NCI-H774 (cell line): ENCODE measurements at regions not wholly inside any gene's neighbourhood (a gene's known extent, or its start where the extent isn't known, plus 50 kb on each side); places are given as distances from the start of the nearest gene placed in this dataset.
A peak's percentile ranks its signal among the peaks of the same experiment; 100 is the strongest.

Experiments used
- DNase-seq: peaks from one replicate; lab custom pipeline; 2025; lab: John Stamatoyannopoulos, UW

- DNase-seq, result no peak
Observed at GRCh38 chr22:27566602-27567001, 235.0 kb downstream of the MN1 start.

GRCh38 chr22:27568265-27568664, 233.3 kb downstream of the MN1 start:
- no peak for DNase-seq

GRCh38 chr22:27571463-27572277, 229.9 kb downstream of the MN1 start:
- DNase-seq, result no peak

- DNase-seq, result no peak
Observed at GRCh38 chr22:27572278-27572666, 229.3 kb downstream of the MN1 start.

- no peak for DNase-seq
Observed at GRCh38 chr22:27573280-27574001, 228.1 kb downstream of the MN1 start.

- no peak for DNase-seq
Observed at GRCh38 chr22:27574002-27574366, 227.6 kb downstream of the MN1 start.

- DNase-seq, result no peak
Observed at GRCh38 chr22:27574651-27575050, 226.9 kb downstream of the MN1 start.

GRCh38 chr22:27575348-27575747, 226.2 kb downstream of the MN1 start:
- no peak for DNase-seq

GRCh38 chr22:27576413-27576812, 225.1 kb downstream of the MN1 start:
- DNase-seq, result no peak

GRCh38 chr22:27576815-27577573, 224.6 kb downstream of the MN1 start:
- no peak for DNase-seq

GRCh38 chr22:27577574-27577969, 224.0 kb downstream of the MN1 start:
- no peak for DNase-seq

- DNase-seq, result no peak
Observed at GRCh38 chr22:27578937-27579617, 222.5 kb downstream of the MN1 start.

- no peak for DNase-seq
Observed at GRCh38 chr22:27580311-27580897, 221.2 kb downstream of the MN1 start.

GRCh38 chr22:27581236-27581635, 220.3 kb downstream of the MN1 start:
- DNase-seq, result no peak

- DNase-seq, result no peak
Observed at GRCh38 chr22:27581688-27582087, 219.9 kb downstream of the MN1 start.

GRCh38 chr22:27583856-27584255, 217.7 kb downstream of the MN1 start:
- DNase-seq, result no peak

GRCh38 chr22:27585141-27585540, 216.4 kb downstream of the MN1 start:
- DNase-seq, result no peak

- DNase-seq, result peak; percentile 7
Observed at GRCh38 chr22:27588268-27588667, 213.3 kb downstream of the MN1 start.

- no peak for DNase-seq
Observed at GRCh38 chr22:27588915-27589314, 212.6 kb downstream of the MN1 start.

- no peak for DNase-seq
Observed at GRCh38 chr22:27591060-27591459, 210.5 kb downstream of the MN1 start.

- no peak for DNase-seq
Observed at GRCh38 chr22:27593378-27593777, 208.2 kb downstream of the MN1 start.

GRCh38 chr22:27594020-27594419, 207.5 kb downstream of the MN1 start:
- DNase-seq, result no peak
